IMR-90 (cell line): ENCODE measurements at regions not wholly inside any gene's neighbourhood (a gene's known extent, or its start where the extent isn't known, plus 50 kb on each side); places are given as distances from the start of the nearest gene placed in this dataset.

Experiments used
- ATAC-seq: fragments of 200-7000 bp; cut with Tn5 transposase; 2 replicates; pipeline ENCODE4 v1.9.1; 2020; ENCODE audit warnings: low read depth, mild to moderate bottlenecking, moderate library complexity
- BruUV-seq: library from RNA; stranded (reverse); fragments of 400-500 nt; replicated peaks from 2 replicates; lab custom pipeline; 2021; lab: Mats Ljungman, UMichigan
- CTCF ChIA-PET: fragments of 300-600 bp; formaldehyde crosslinking; extraction: SDS; loops from one replicate; lab custom pipeline; 2021; ENCODE audit warnings: antibody characterized with exemption; lab: Yijun Ruan, JAX
- POLR2A ChIA-PET: fragments of 300-600 bp; sonication (Branson Sonifier 250); formaldehyde crosslinking; loops from one replicate; lab custom pipeline; 2022; ENCODE audit warnings: antibody characterized with exemption; ENCODE audit not compliant: unreplicated experiment; lab: Charles Lee
- DNase-seq: peaks from one replicate; pipeline ENCODE4 v3.0.0; 2013
- H2AFZ ChIP-seq: replicated peaks from 2 replicates; pipeline ENCODE3; 2013; ENCODE audit warnings: low read length, mild to moderate bottlenecking; ENCODE audit not compliant: poor library complexity
- H2AK5ac ChIP-seq: 2 replicates; pipeline ENCODE4 v1.6.1; 2013; ENCODE audit warnings: low read depth, low read length, inconsistent platforms
- H2AK9ac ChIP-seq: replicated peaks from 2 replicates; pipeline ENCODE3; 2013; ENCODE audit warnings: mild to moderate bottlenecking, low read depth, low read length, moderate library complexity; ENCODE audit not compliant: poor library complexity
- H2BK120ac ChIP-seq: 2 replicates; pipeline ENCODE4 v1.6.1; 2013; ENCODE audit warnings: low read depth, low read length, inconsistent platforms
- H2BK15ac ChIP-seq: 3 replicates; pipeline ENCODE4 v1.6.1; 2013; ENCODE audit warnings: low read depth, low read length, inconsistent platforms
- H2BK20ac ChIP-seq: 2 replicates; pipeline ENCODE4 v1.6.1; 2013; ENCODE audit warnings: low read depth, mild to moderate bottlenecking, inconsistent platforms, low read length, moderate library complexity
- H2BK5ac ChIP-seq: 2 replicates; pipeline ENCODE4 v1.6.1; 2013; ENCODE audit warnings: mild to moderate bottlenecking, low read depth, low read length, inconsistent platforms; ENCODE audit not compliant: poor library complexity, severe bottlenecking
- H3K14ac ChIP-seq: replicated peaks from 2 replicates; pipeline ENCODE4 v1.6.1; 2013; ENCODE audit warnings: low read depth, low read length, inconsistent platforms
- H3K18ac ChIP-seq: 2 replicates; pipeline ENCODE4 v1.6.1; 2013; ENCODE audit warnings: low read depth, low read length, control low read depth
- H3K23ac ChIP-seq: 2 replicates; pipeline ENCODE4 v1.6.1; 2013; ENCODE audit warnings: low read depth, low read length, inconsistent platforms
- H3K27ac ChIP-seq: 2 replicates; pipeline ENCODE4 v1.5.1; 2013; ENCODE audit warnings: mild to moderate bottlenecking, control low read depth, low read length; ENCODE audit not compliant: insufficient read depth
- H3K27me3 ChIP-seq: 2 replicates; pipeline ENCODE4 v1.6.1; 2013; ENCODE audit warnings: low read length; ENCODE audit not compliant: control insufficient read depth, insufficient read depth
- H3K36me3 ChIP-seq: 2 replicates; pipeline ENCODE4 v1.6.1; 2013; ENCODE audit warnings: low read length, mixed read lengths; ENCODE audit not compliant: control insufficient read depth, insufficient read depth
- H3K4ac ChIP-seq: 2 replicates; pipeline ENCODE4 v1.6.1; 2013; ENCODE audit warnings: low read depth, low read length, inconsistent platforms
- H3K4me1 ChIP-seq: 2 replicates; pipeline ENCODE4 v1.6.1; 2013; ENCODE audit warnings: low read length, mixed read lengths; ENCODE audit not compliant: control insufficient read depth, insufficient read depth
- H3K4me2 ChIP-seq: 2 replicates; pipeline ENCODE4 v1.6.1; 2013; ENCODE audit warnings: low read depth, mild to moderate bottlenecking, control low read depth, low read length, moderate library complexity
- H3K4me3 ChIP-seq: 2 replicates; pipeline ENCODE4 v1.5.1; 2013; ENCODE audit warnings: low read depth, mild to moderate bottlenecking, control low read depth, low read length, moderate library complexity; ENCODE audit not compliant: insufficient read depth
- H3K56ac ChIP-seq: 2 replicates; pipeline ENCODE4 v1.6.1; 2013; ENCODE audit warnings: low read length, inconsistent platforms; ENCODE audit not compliant: insufficient read depth; ENCODE audit errors: extremely low read depth
- H3K79me1 ChIP-seq, 2 experiments: 2 replicates each; pipeline ENCODE4 v1.6.1; 2013; ENCODE audit warnings: low read length in 2 of 2, inconsistent platforms in 1 of 2, low read depth in 1 of 2
- H3K9ac ChIP-seq: 2 replicates; pipeline ENCODE4 v1.6.1; 2013; ENCODE audit warnings: low read depth, low read length, control low read depth
- H3K9me1 ChIP-seq: 2 replicates; pipeline ENCODE4 v1.6.1; 2013; ENCODE audit warnings: low read length, inconsistent platforms; ENCODE audit not compliant: insufficient read depth
- H3K9me3 ChIP-seq: 2 replicates; pipeline ENCODE4 v1.6.1; 2013; ENCODE audit warnings: low read length; ENCODE audit not compliant: control insufficient read depth, insufficient read depth
- H4K20me1 ChIP-seq: 2 replicates; pipeline ENCODE4 v1.6.1; 2013; ENCODE audit warnings: low read length, inconsistent platforms; ENCODE audit not compliant: insufficient read depth
- H4K5ac ChIP-seq: 2 replicates; pipeline ENCODE4 v1.6.1; 2013; ENCODE audit warnings: mild to moderate bottlenecking, low read depth, low read length, control low read depth
- H4K8ac ChIP-seq, 2 experiments: 2 replicates each; pipeline ENCODE4 v1.6.1; 2013; ENCODE audit warnings: low read depth in 2 of 2, low read length in 2 of 2, control low read depth in 1 of 2, inconsistent platforms in 1 of 2
- H4K91ac ChIP-seq: 2 replicates; pipeline ENCODE4 v1.6.1; 2013; ENCODE audit warnings: low read depth, low read length, inconsistent platforms; ENCODE audit not compliant: insufficient read depth
- BHLHE40 ChIP-seq: fragments of 150-350 bp; IDR thresholded peaks from 2 replicates; pipeline ENCODE4 v1.6.1; 2016; ENCODE audit warnings: mild to moderate bottlenecking, low read depth, low read length
- CTCF ChIP-seq: conservative IDR thresholded peaks from 2 replicates; pipeline ENCODE4 v1.5.1; 2012; ENCODE audit warnings: mild to moderate bottlenecking, low read depth, low read length, improper control_type of control experiment
- MAFK ChIP-seq: IDR thresholded peaks from 2 replicates; pipeline ENCODE4 v1.6.1; 2012; ENCODE audit warnings: low read depth, low read length, improper control_type of control experiment
- MXI1 ChIP-seq: IDR thresholded peaks from 2 replicates; pipeline ENCODE4 v1.6.1; 2012; ENCODE audit warnings: low read depth, mild to moderate bottlenecking, low read length, moderate library complexity, borderline replicate concordance
- SMC3 ChIP-seq: fragments of 150-350 bp; IDR thresholded peaks from 2 replicates; pipeline ENCODE4 v1.6.1; 2016; ENCODE audit warnings: low read depth, mild to moderate bottlenecking, antibody characterized with exemption, low read length, moderate library complexity
- USF2 ChIP-seq: fragments of 150-350 bp; IDR thresholded peaks from 2 replicates; pipeline ENCODE4 v1.6.1; 2017; ENCODE audit warnings: mild to moderate bottlenecking, antibody characterized with exemption, low read length, low read depth
- WGBS, 2 experiments: methylation state at CpG; one replicate each; pipeline versions ENCODE4 v1.1.5 to v1.1.7; 2013; ENCODE audit warnings: missing lambda C conversion rate in 2 of 2; ENCODE audit not compliant: insufficient read length in 1 of 2; ENCODE audit errors: extremely low coverage in 2 of 2; 5-methylcytosine and 5-hydroxymethylcytosine counted together
- dilution Hi-C: fragments of 300-500 bp; cut with HindIII; formaldehyde crosslinking; loops from one replicate; pipeline ENCODE4 v1.14.3; 2018; ENCODE audit warnings: low sequenced_read_pairs; ENCODE audit not compliant: unreplicated experiment
- in situ Hi-C: fragments of 300-500 bp; cut with MboI; formaldehyde crosslinking; loops from 3 replicates; pipeline ENCODE4 v1.14.3; 2019; ENCODE audit warnings: low sequenced_read_pairs, inconsistent platforms, mixed read lengths
- intact Hi-C: fragments of 100-400 bp; cut with micrococcal nuclease; formaldehyde crosslinking; loops from 2 replicates; pipeline ENCODE4 v1.10.0; 2022

- dilution Hi-C loops, result no loop called here
- CTCF ChIA-PET, result interaction anchor here (0.6 kb wide), 1 partner anchor 180 kb away, joined by 3 read pairs; no protein-coding TSS in a partner anchor
Measured at GRCh38 chr5:50574121-50574520, 92.3 kb upstream of the PARP8 start.

More at GRCh38 chr5:50574121-50574520, 92.3 kb upstream of the PARP8 start:
- H2BK5ac ChIP-seq, result no peak overlapping the region
- no TSS peak for BruUV-seq
- H4K5ac ChIP-seq, result no peak overlapping the region
- no peaks in the 10 kb centered on the region for H4K20me1 ChIP-seq
- no peaks in the 10 kb centered on the region for H3K79me1 ChIP-seq
- H3K23ac ChIP-seq, result no peak overlapping the region
- no peak overlapping the region for H3K9ac ChIP-seq
- in situ Hi-C loops (no loop called here), intact Hi-C loops (no loop called here)
- H3K4me3 ChIP-seq, result no peak overlapping the region
- WGBS, 2 experiments, result no CpG with 5 or more reads among the region's 3 CpGs
- H2BK120ac ChIP-seq, result no peak overlapping the region
- H2BK15ac ChIP-seq, result no peak overlapping the region
- no peaks in the 10 kb centered on the region for H3K4me1 ChIP-seq
- POLR2A ChIA-PET, result no interaction called here
- H3K9me3 ChIP-seq, result no peaks in the 10 kb centered on the region
- no peak overlapping the region for H3K18ac ChIP-seq
- DNase-seq (no peak), ATAC-seq (no peak)
- H3K36me3 ChIP-seq, result no peaks in the 10 kb centered on the region
- no peak overlapping the region for H3K14ac ChIP-seq
- no peak overlapping the region for H3K4ac ChIP-seq
- no peaks in the 10 kb centered on the region for H3K9me1 ChIP-seq
- no peak overlapping the region for H3K4me2 ChIP-seq
- H3K27ac ChIP-seq, result no peak overlapping the region
- no peak overlapping the region for H2BK20ac ChIP-seq
- H2AK9ac ChIP-seq, result no peak overlapping the region
- no peak overlapping the region for H2AK5ac ChIP-seq
- H3K56ac ChIP-seq, result no peak overlapping the region
- H3K27me3 ChIP-seq, result no peaks in the 10 kb centered on the region
- H2AFZ ChIP-seq, result no peak overlapping the region
- TF ChIP-seq SMC3, result no peak
- TF ChIP-seq USF2, result no peak
- no peak for TF ChIP-seq MXI1
- TF ChIP-seq BHLHE40, result no peak
- no peak for TF ChIP-seq MAFK
- TF ChIP-seq CTCF, result no peak
- H4K8ac ChIP-seq, result no peak overlapping the region
- no peak overlapping the region for H4K91ac ChIP-seq
